HCT116 (cell line): ENCODE measurements at regions not wholly inside any gene's neighbourhood (a gene's known extent, or its start where the extent isn't known, plus 50 kb on each side); places are given as distances from the start of the nearest gene placed in this dataset.

Experiments
- CEBPB ChIP-seq: IDR thresholded peaks from 2 replicates; pipeline ENCODE4 v1.6.1; 2012; ENCODE audit warnings: low read depth
- MAX ChIP-seq: IDR thresholded peaks from 2 replicates; pipeline ENCODE4 v1.6.1; 2012
- POLR2A ChIP-seq: IDR thresholded peaks from 2 replicates; pipeline ENCODE4 v1.7.0; 2011; ENCODE audit warnings: borderline replicate concordance; ENCODE audit not compliant: insufficient read depth, insufficient read length; ENCODE audit errors: extremely low read depth
- SIN3A ChIP-seq: IDR thresholded peaks from 2 replicates; pipeline ENCODE4 v1.6.1; 2012; ENCODE audit warnings: low read depth
- SRF ChIP-seq: IDR thresholded peaks from 2 replicates; pipeline ENCODE4 v1.6.1; 2012; ENCODE audit warnings: low read depth
- YY1 ChIP-seq: IDR thresholded peaks from 2 replicates; pipeline ENCODE4 v1.6.1; 2011; ENCODE audit warnings: low read length, low read depth, moderate library complexity, mild to moderate bottlenecking; ENCODE audit not compliant: insufficient replicate concordance; ENCODE audit errors: extremely low read depth
- TF ChIP-seq, protein P1 (sequence below), 3 experiments: fragments of 200-600 bp in 1 of 3; sonication (generic) in 1 of 3; IDR thresholded peaks in 2 of 3; conservative IDR thresholded peaks in 1 of 3; 2 replicates each; pipeline ENCODE4 v1.5.1; 2012 to 2017; ENCODE audit warnings: low read depth in 2 of 3, low read length in 2 of 3, antibody characterized with exemption in 1 of 3, borderline replicate concordance in 1 of 3, control low read depth in 1 of 3, mild to moderate bottlenecking in 1 of 3, mixed read lengths in 1 of 3, mixed run types in 1 of 3, moderate library complexity in 1 of 3; ENCODE audit not compliant: insufficient read depth in 1 of 3

- no peak for TF ChIP-seq MAX
- no peak for TF ChIP-seq POLR2A
- TF ChIP-seq SIN3A, result no peak
- no peak for TF ChIP-seq YY1
- TF ChIP-seq CEBPB, result no peak
- TF ChIP-seq SRF, result no peak
- TF ChIP-seq, protein P1, sequence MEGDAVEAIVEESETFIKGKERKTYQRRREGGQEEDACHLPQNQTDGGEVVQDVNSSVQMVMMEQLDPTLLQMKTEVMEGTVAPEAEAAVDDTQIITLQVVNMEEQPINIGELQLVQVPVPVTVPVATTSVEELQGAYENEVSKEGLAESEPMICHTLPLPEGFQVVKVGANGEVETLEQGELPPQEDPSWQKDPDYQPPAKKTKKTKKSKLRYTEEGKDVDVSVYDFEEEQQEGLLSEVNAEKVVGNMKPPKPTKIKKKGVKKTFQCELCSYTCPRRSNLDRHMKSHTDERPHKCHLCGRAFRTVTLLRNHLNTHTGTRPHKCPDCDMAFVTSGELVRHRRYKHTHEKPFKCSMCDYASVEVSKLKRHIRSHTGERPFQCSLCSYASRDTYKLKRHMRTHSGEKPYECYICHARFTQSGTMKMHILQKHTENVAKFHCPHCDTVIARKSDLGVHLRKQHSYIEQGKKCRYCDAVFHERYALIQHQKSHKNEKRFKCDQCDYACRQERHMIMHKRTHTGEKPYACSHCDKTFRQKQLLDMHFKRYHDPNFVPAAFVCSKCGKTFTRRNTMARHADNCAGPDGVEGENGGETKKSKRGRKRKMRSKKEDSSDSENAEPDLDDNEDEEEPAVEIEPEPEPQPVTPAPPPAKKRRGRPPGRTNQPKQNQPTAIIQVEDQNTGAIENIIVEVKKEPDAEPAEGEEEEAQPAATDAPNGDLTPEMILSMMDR (IDR thresholded peaks at IDR 0.05 in 2 of 3, conservative IDR thresholded peaks at IDR 0.05 in 1 of 3; ENCODE audit: borderline replicate concordance in 1 of 3, insufficient read depth in 1 of 3, low read depth in 2 of 3, low read length in 2 of 3), result no peak
These were observed 169.7 kb upstream of the NR2F2 start for GRCh38 chr15:96160800-96161199.
